ENCODE measurements at regions not wholly inside any gene's neighbourhood (a gene's known extent, or its start where the extent isn't known, plus 50 kb on each side); places are given as distances from the start of the nearest gene placed in this dataset.

- Histone ChIP-seq H4K20me1 (replicated peaks in 1 of 2; ENCODE audit: control insufficient read depth in 1 of 2, insufficient read depth in 2 of 2, low read length in 2 of 2) (no peaks in the 10 kb centered on the region), H3K4me3 (ENCODE audit: extremely low read depth in 1 of 4, insufficient read depth in 2 of 4, low read depth in 3 of 4, low read length in 4 of 4) (no peak overlapping the region), H2BK12ac (ENCODE audit: low read depth, low read length) (no peak overlapping the region), H3K14ac (ENCODE audit: insufficient read length) (no peak overlapping the region), H2BK5ac (ENCODE audit: low read depth, low read length) (no peak overlapping the region), H3K9me3 (ENCODE audit: insufficient read depth in 2 of 2, low read depth in 1 of 2, low read length in 1 of 2) (no peaks in the 10 kb centered on the region), H3K27me3 (replicated peaks in 1 of 4; ENCODE audit: control insufficient read depth in 3 of 4, extremely low read depth in 1 of 4, insufficient read depth in 3 of 4, low read length in 3 of 4) (no peaks in the 10 kb centered on the region), H3K4me2 (ENCODE audit: insufficient read depth in 1 of 2, low read depth in 2 of 2, low read length in 2 of 2) (no peak overlapping the region), H2BK120ac (replicated peaks; ENCODE audit: low read depth, low read length) (no peak overlapping the region), H4K91ac (replicated peaks; ENCODE audit: insufficient read length, low read length) (no peak overlapping the region), H3K36me3 (ENCODE audit: control insufficient read depth in 2 of 4, insufficient read depth in 4 of 4, low read length in 3 of 4) (no peaks in the 10 kb centered on the region), H3K18ac (ENCODE audit: extremely low read depth, low read length) (no peak overlapping the region), H3K23me2 (ENCODE audit: low read depth, low read length) (no peaks in the 10 kb centered on the region), H3K56ac (replicated peaks; ENCODE audit: insufficient read length, low read depth, low read length) (no peak overlapping the region), H3K79me1 (ENCODE audit: low read depth, low read length) (no peaks in the 10 kb centered on the region), H2BK15ac (ENCODE audit: low read length) (no peak overlapping the region), H3K4me1 (replicated peaks in 1 of 4; ENCODE audit: control insufficient read depth in 3 of 4, insufficient read depth in 4 of 4, low read length in 3 of 4) (no peaks in the 10 kb centered on the region), H3K79me2 (ENCODE audit: control insufficient read depth in 1 of 2, insufficient read depth in 2 of 2, low read length in 2 of 2) (no peaks in the 10 kb centered on the region), H2AFZ (ENCODE audit: low read length) (no peak overlapping the region), H3K9ac (replicated peaks in 1 of 4; ENCODE audit: extremely low read depth in 1 of 4, low read depth in 3 of 4, low read length in 3 of 4) (no peak overlapping the region), H2BK20ac (ENCODE audit: low read length) (no peak overlapping the region), H3K4ac (replicated peaks; ENCODE audit: insufficient read length, low read depth, low read length) (no peak overlapping the region), H4K5ac (ENCODE audit: insufficient read length, low read depth, low read length) (no peak overlapping the region), H3K27ac (ENCODE audit: low read depth, low read length) (no peak overlapping the region), H4K8ac (ENCODE audit: extremely low read depth, insufficient read depth, low read length) (no peak overlapping the region), H2AK5ac (ENCODE audit: low read depth, low read length) (no peak overlapping the region), H3K23ac (ENCODE audit: insufficient read length) (no peak overlapping the region)
- CTCF ChIA-PET (ENCODE audit: partially characterized antibody): interaction anchor here (0.6 to 1.5 kb wide), 2 partner anchors 45 to 83 kb away, joined by 3 to 5 read pairs; no protein-coding TSS in a partner anchor
- POLR2A ChIA-PET (ENCODE audit: partially characterized antibody): no interaction called here
- DNase-seq (ENCODE audit: low read depth in 1 of 2, low spot score in 2 of 2) (no peak), FAIRE-seq (no peak)
- no peak for TF ChIP-seq CHD1 (IDR thresholded peaks at IDR 0.05; ENCODE audit: low read depth, low read length)
- no peak for TF ChIP-seq SP4 (IDR thresholded peaks at IDR 0.05; ENCODE audit: low read length)
- TF ChIP-seq HDAC6 (IDR thresholded peaks at IDR 0.05; ENCODE audit: low read depth, low read length): no peak
- no peak for TF ChIP-seq CBX5 (IDR thresholded peaks at IDR 0.05; ENCODE audit: low read depth, low read length)
- TF ChIP-seq E2F6 (IDR thresholded peaks at IDR 0.05): no peak
- TF ChIP-seq JUND (IDR thresholded peaks at IDR 0.05; ENCODE audit: low read length): no peak
- TF ChIP-seq KDM4A (IDR thresholded peaks at IDR 0.05; ENCODE audit: low read depth, low read length, severe bottlenecking): no peak
- TF ChIP-seq RAD21 (IDR thresholded peaks at IDR 0.05 in 1 of 2, conservative IDR thresholded peaks at IDR 0.05 in 1 of 2; ENCODE audit: low read depth in 2 of 2, low read length in 2 of 2): no peak
- TF ChIP-seq SIRT6 (IDR thresholded peaks at IDR 0.05; ENCODE audit: low read length): no peak
- 88% methylated on average over 3 of the region's 3 CpGs; no CpG with 5 or more reads in 1 of the 2 experiments for WGBS, 2 experiments (ENCODE audit: extremely low coverage in 1 of 2, insufficient coverage in 1 of 2, insufficient read length in 1 of 2, insufficient replicate concordance in 2 of 2, low coverage in 1 of 2, low lambda C conversion rate in 2 of 2, missing lambda C conversion rate in 1 of 2)
Observed at GRCh38 chr5:88934439-88934838, 51.5 kb upstream of the MEF2C start.
